ENCODE measurements at regions not wholly inside any gene's neighbourhood (a gene's known extent, or its start where the extent isn't known, plus 50 kb on each side); places are given as distances from the start of the nearest gene placed in this dataset.
"Not testable (repeated sequence)": the region's sequence is repeated elsewhere in the genome, so short reads cannot be mapped to it uniquely, and the experiment has no call there.

DNA sequence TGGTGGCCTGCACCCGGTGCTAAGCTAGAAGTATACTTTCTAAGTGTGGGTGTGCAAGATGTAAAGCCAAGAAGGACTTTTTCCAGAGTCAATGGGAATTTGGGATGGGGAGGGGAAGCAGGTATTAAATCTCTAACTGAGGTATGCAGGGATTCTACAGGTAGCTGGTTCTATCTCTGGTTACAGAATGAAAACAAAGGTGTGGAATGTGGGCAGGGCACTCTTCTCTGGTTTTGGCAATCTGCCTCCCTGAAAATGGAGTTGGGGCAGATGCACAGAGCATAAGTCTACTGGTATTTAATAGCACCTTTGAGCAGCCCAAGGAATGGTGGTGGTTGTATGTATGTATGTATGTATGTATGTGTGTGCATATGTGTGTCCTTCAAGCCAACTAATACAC is 66.7 kb upstream of the PPP1R12A start:
- TF ChIP-seq CTCF (IDR thresholded peaks at IDR 0.05) = no peak

DNA sequence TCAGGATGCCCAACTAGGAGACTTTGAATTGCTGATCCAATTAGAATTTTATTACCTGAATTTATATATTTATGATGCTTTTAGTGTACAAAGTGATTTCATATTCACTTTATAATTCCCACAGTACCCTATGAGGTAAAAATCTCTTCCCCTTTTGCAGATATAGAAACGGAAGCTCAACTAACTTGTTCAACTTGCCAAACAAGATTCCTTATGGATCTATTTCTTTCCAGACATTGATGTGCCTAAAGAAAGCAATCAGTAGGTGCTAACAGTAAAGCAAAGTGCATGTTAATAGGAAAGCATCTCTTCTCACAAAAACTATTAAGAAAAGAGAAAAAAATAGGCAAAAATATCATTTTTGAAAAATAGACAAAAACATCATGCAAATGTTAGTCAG is 65.9 kb upstream of the PPP1R12A start:
- Histone ChIP-seq H3K4me3 (no peak overlapping the region), H3K9me3 (no peaks in the 10 kb centered on the region), H3K27me3 (replicated peaks; ENCODE audit: insufficient read depth) (no peaks in the 10 kb centered on the region), H3K36me3 (no peaks in the 10 kb centered on the region), H3K27ac (no peak overlapping the region), H3K4me1 (ENCODE audit: control insufficient read depth in 1 of 2, low read depth in 2 of 2) (peaks cover 0 to 21% of the 10 kb centered on the region in 2 donors)
- no peak for ATAC-seq (ENCODE audit: insufficient number of reproducible peaks, low FRiP score, low read depth)
- no peak for DNase-seq (ENCODE audit: low spot score)
- TF ChIP-seq CTCF (IDR thresholded peaks at IDR 0.05) = no peak

More for the DNA sequence above, 66.7 kb upstream of the PPP1R12A start:
- DNase-seq (ENCODE audit: low spot score) (no peak), ATAC-seq (ENCODE audit: insufficient number of reproducible peaks, low FRiP score, low read depth) (no peak)
- Histone ChIP-seq H3K27me3 (replicated peaks; ENCODE audit: insufficient read depth) (no peaks in the 10 kb centered on the region), H3K4me3 (no peak overlapping the region), H3K9me3 (no peaks in the 10 kb centered on the region), H3K36me3 (no peaks in the 10 kb centered on the region), H3K4me1 (ENCODE audit: control insufficient read depth in 1 of 2, low read depth in 2 of 2) (peaks cover 0 to 19% of the 10 kb centered on the region in 2 donors), H3K27ac (no peak overlapping the region)

- Histone ChIP-seq H3K27ac (no peak overlapping the region), H3K9me3 (no peaks in the 10 kb centered on the region), H3K4me3 (no peak overlapping the region), H3K27me3 (replicated peaks; ENCODE audit: insufficient read depth) (no peaks in the 10 kb centered on the region), H3K4me1 (ENCODE audit: control insufficient read depth in 1 of 2, low read depth in 2 of 2) (peaks cover 0 to 21% of the 10 kb centered on the region in 2 donors), H3K36me3 (no peaks in the 10 kb centered on the region)
- TF ChIP-seq CTCF (IDR thresholded peaks at IDR 0.05) = no peak
- no peak for ATAC-seq (ENCODE audit: insufficient number of reproducible peaks, low FRiP score, low read depth)
- DNase-seq (ENCODE audit: low spot score) = no peak
These were observed 63.7 kb upstream of the PPP1R12A start for GRCh38 chr12:79998554-79998953.

DNA sequence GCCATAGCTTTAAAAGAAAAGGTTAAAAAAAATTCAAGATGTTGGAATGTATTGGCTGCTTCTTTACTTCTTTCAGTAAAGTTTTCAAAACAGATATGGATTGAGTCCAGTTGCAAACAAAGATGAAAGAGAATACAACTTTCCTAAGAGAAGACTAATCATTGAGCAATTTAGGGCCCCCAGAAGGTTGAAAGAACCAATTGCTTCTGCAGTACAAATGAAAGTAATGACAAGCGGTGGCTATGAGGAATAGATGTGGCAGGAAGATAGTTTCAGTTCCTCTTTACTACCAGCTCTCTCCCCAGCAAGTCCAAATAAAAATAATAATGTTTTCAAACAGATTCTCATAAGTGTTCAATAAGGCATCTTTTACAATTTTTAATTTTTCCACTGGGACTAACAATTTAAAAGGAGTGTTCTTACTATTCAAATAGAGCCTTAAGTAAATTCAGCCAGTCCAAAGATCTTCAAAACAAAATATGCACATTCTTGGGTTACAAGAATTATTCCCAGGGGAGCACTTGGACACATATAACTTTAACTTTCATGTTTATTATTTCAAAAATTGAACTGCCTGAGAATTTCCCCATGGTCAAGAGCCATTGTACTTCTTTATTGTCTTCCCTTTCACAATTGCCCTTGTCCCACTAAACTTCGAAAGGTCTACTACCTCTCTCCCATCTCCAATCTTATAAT is 62.3 kb upstream of the PPP1R12A start:
- Histone ChIP-seq H3K4me3 (no peak overlapping the region), H3K9me3 (no peaks in the 10 kb centered on the region), H3K36me3 (no peaks in the 10 kb centered on the region), H3K4me1 (ENCODE audit: control insufficient read depth in 1 of 2, low read depth in 2 of 2) (peaks cover 0 to 21% of the 10 kb centered on the region in 2 donors), H3K27ac (no peak overlapping the region), H3K27me3 (replicated peaks; ENCODE audit: insufficient read depth) (no peaks in the 10 kb centered on the region)
- no peak for DNase-seq (ENCODE audit: low spot score)
- no peak for ATAC-seq (ENCODE audit: insufficient number of reproducible peaks, low FRiP score, low read depth)
- no peak for TF ChIP-seq CTCF (IDR thresholded peaks at IDR 0.05)

DNA sequence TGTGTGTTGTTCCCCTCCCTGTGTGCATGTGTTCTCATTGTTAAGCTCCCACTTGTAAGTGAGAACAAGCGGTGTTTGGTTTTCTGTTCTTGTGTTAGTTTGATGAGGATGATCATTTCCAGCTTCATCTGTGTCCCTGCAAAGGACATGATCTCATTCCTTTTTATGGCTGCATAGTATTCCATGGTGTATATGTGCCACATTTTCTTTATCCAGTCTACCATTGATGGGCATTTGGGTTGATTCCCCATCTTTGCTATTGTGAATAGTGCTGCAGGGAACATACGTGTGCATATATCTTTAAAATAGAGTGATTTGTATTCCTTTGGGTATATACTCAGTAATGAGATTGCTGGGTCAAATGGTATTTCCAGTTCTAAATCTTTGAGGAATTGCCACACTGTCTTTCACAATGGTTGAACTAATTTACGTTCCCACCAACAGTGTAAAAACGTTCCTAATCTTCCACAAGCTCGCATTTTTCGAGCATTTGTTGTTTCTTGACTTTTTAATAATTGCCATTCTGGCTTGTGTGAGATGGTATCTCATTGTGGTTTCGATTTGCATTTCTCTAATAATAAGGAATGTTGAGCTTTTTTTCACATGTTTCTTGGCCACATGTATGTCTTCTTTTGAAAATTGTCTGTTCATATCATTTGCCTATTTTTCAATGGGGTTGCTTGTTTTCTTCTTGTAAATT is 60.6 kb upstream of the PPP1R12A start:
- not testable (repeated sequence) for DNase-seq (ENCODE audit: low spot score); H3K36me3 ChIP-seq; H3K27me3 ChIP-seq (replicated peaks; ENCODE audit: insufficient read depth); ATAC-seq (ENCODE audit: insufficient number of reproducible peaks, low FRiP score, low read depth); H3K27ac ChIP-seq; H3K9me3 ChIP-seq; H3K4me3 ChIP-seq
- peaks cover 0 to 21% of the 10 kb centered on the region in 2 donors for H3K4me1 ChIP-seq (ENCODE audit: control insufficient read depth in 1 of 2, low read depth in 2 of 2)
